ENCODE measurements at regions not wholly inside any gene's neighbourhood (a gene's known extent, or its start where the extent isn't known, plus 50 kb on each side); places are given as distances from the start of the nearest gene placed in this dataset.
A peak's percentile ranks its signal among the peaks of the same experiment; 100 is the strongest.

GRCh38 chr1:10939654-10940450 lies 72.6 kb upstream of the TARDBP start:
- TF ChIP-seq CTCF (IDR thresholded peaks at IDR 0.05; ENCODE audit: unreplicated experiment) = no peak
- no peaks in the 10 kb centered on the region for H3K9me3 Mint-ChIP-seq
- H3K4me1 Mint-ChIP-seq = peaks cover 49% of the 10 kb centered on the region
- H3K27me3 Mint-ChIP-seq (ENCODE audit: low read depth) = peaks cover 21% of the 10 kb centered on the region
- H3K4me3 Mint-ChIP-seq = no peak overlapping the region
- H3K36me3 Mint-ChIP-seq = no peaks in the 10 kb centered on the region
- DNase-seq (ENCODE audit: low spot score in 2 of 2, unreplicated experiment in 2 of 2) = peak in 1 of 2 experiments; percentile 58
- peak overlapping the region; percentile 37 for H3K27ac Mint-ChIP-seq

GRCh38 chr1:10940451-10940804 lies 72.0 kb upstream of the TARDBP start:
- H3K4me1 Mint-ChIP-seq = peaks cover 51% of the 10 kb centered on the region
- H3K9me3 Mint-ChIP-seq = no peaks in the 10 kb centered on the region
- no peak overlapping the region for H3K27ac Mint-ChIP-seq
- no peak overlapping the region for H3K4me3 Mint-ChIP-seq
- DNase-seq (ENCODE audit: low spot score in 2 of 2, unreplicated experiment in 2 of 2) = no peak
- peaks cover 23% of the 10 kb centered on the region for H3K27me3 Mint-ChIP-seq (ENCODE audit: low read depth)
- TF ChIP-seq CTCF (IDR thresholded peaks at IDR 0.05; ENCODE audit: unreplicated experiment) = no peak
- no peaks in the 10 kb centered on the region for H3K36me3 Mint-ChIP-seq

GRCh38 chr1:10940838-10941237 lies 71.6 kb upstream of the TARDBP start:
- no peak for DNase-seq (ENCODE audit: low spot score in 2 of 2, unreplicated experiment in 2 of 2)
- TF ChIP-seq CTCF (IDR thresholded peaks at IDR 0.05; ENCODE audit: unreplicated experiment) = no peak
- Mint-ChIP-seq H3K9me3 (no peaks in the 10 kb centered on the region), H3K27ac (no peak overlapping the region), H3K4me3 (no peak overlapping the region), H3K36me3 (no peaks in the 10 kb centered on the region), H3K27me3 (ENCODE audit: low read depth) (peaks cover 26% of the 10 kb centered on the region), H3K4me1 (peaks cover 55% of the 10 kb centered on the region)

- peak; percentile 61 to 89 for DNase-seq (ENCODE audit: low spot score in 2 of 2, unreplicated experiment in 2 of 2)
- H3K4me1 Mint-ChIP-seq = peaks cover 57% of the 10 kb centered on the region
- peak overlapping the region; percentile 28 for H3K4me3 Mint-ChIP-seq
- TF ChIP-seq CTCF (IDR thresholded peaks at IDR 0.05; ENCODE audit: unreplicated experiment) = peak; percentile 96
- H3K36me3 Mint-ChIP-seq = no peaks in the 10 kb centered on the region
- peaks cover 26% of the 10 kb centered on the region for H3K27me3 Mint-ChIP-seq (ENCODE audit: low read depth)
- no peak overlapping the region for H3K27ac Mint-ChIP-seq
- H3K9me3 Mint-ChIP-seq = no peaks in the 10 kb centered on the region
These were observed 70.4 kb upstream of the TARDBP start for GRCh38 chr1:10941891-10942541.

- no peaks in the 10 kb centered on the region for H3K9me3 Mint-ChIP-seq
- no peak for TF ChIP-seq CTCF (IDR thresholded peaks at IDR 0.05; ENCODE audit: unreplicated experiment)
- no peak overlapping the region for H3K27ac Mint-ChIP-seq
- H3K27me3 Mint-ChIP-seq (ENCODE audit: low read depth) = peaks cover 26% of the 10 kb centered on the region
- no peaks in the 10 kb centered on the region for H3K36me3 Mint-ChIP-seq
- no peak overlapping the region for H3K4me3 Mint-ChIP-seq
- peaks cover 52% of the 10 kb centered on the region for H3K4me1 Mint-ChIP-seq
- DNase-seq (ENCODE audit: low spot score in 2 of 2, unreplicated experiment in 2 of 2) = no peak
These were observed 69.9 kb upstream of the TARDBP start for GRCh38 chr1:10942542-10942912.

All from mesothelial cell of epicardium (in vitro differentiated cells).